ENCODE measurements at regions not wholly inside any gene's neighbourhood (a gene's known extent, or its start where the extent isn't known, plus 50 kb on each side); places are given as distances from the start of the nearest gene placed in this dataset.

- FAIRE-seq (no peak), DNase-seq (ENCODE audit: insufficient read length, low spot score) (no peak)
- no peak for TF ChIP-seq CTCF (IDR thresholded peaks at IDR 0.05; ENCODE audit: insufficient read depth, missing control alignments)
Measured at GRCh38 chr2:193868132-193868531, 1673.4 kb upstream of the TMEFF2 start.

GRCh38 chr2:193867454-193867853 lies 1672.7 kb upstream of the TMEFF2 start:
- FAIRE-seq = no peak
- no peak for DNase-seq (ENCODE audit: insufficient read length, low spot score)
- no peak for TF ChIP-seq CTCF (IDR thresholded peaks at IDR 0.05; ENCODE audit: insufficient read depth, missing control alignments)

GRCh38 chr2:193861557-193861956 lies 1666.8 kb upstream of the TMEFF2 start:
- no peak for FAIRE-seq
- TF ChIP-seq CTCF (IDR thresholded peaks at IDR 0.05; ENCODE audit: insufficient read depth, missing control alignments) = no peak
- no peak for DNase-seq (ENCODE audit: insufficient read length, low spot score)

- FAIRE-seq (no peak), DNase-seq (ENCODE audit: insufficient read length, low spot score) (no peak)
- TF ChIP-seq CTCF (IDR thresholded peaks at IDR 0.05; ENCODE audit: insufficient read depth, missing control alignments) = no peak
Measured at GRCh38 chr2:193847991-193848390, 1653.3 kb upstream of the TMEFF2 start.

GRCh38 chr2:193847130-193847529 lies 1652.4 kb upstream of the TMEFF2 start:
- no peak for TF ChIP-seq CTCF (IDR thresholded peaks at IDR 0.05; ENCODE audit: insufficient read depth, missing control alignments)
- no peak for DNase-seq (ENCODE audit: insufficient read length, low spot score)
- no peak for FAIRE-seq

GRCh38 chr2:193845604-193846003 lies 1650.9 kb upstream of the TMEFF2 start:
- DNase-seq (ENCODE audit: insufficient read length, low spot score) = no peak
- no peak for FAIRE-seq
- TF ChIP-seq CTCF (IDR thresholded peaks at IDR 0.05; ENCODE audit: insufficient read depth, missing control alignments) = no peak

GRCh38 chr2:193843675-193844074 lies 1648.9 kb upstream of the TMEFF2 start:
- DNase-seq (ENCODE audit: insufficient read length, low spot score) (no peak), FAIRE-seq (no peak)
- TF ChIP-seq CTCF (IDR thresholded peaks at IDR 0.05; ENCODE audit: insufficient read depth, missing control alignments) = no peak

All from D721Med (cell line).